Muscle of leg (tissue), 3 donors: ENCODE measurements at regions not wholly inside any gene's neighbourhood (a gene's known extent, or its start where the extent isn't known, plus 50 kb on each side); places are given as distances from the start of the nearest gene placed in this dataset.

Experiments used
- DNase-seq: peaks from one replicate; pipeline ENCODE4 v3.0.0; 2013
- H3K27ac ChIP-seq: one replicate; pipeline ENCODE4 v1.5.1; 2013; ENCODE audit warnings: mild to moderate bottlenecking, low read length, control low read depth
- H3K27me3 ChIP-seq: one replicate; pipeline ENCODE4 v1.6.1; 2013; ENCODE audit warnings: low read length; ENCODE audit not compliant: control insufficient read depth, insufficient read depth
- H3K36me3 ChIP-seq: one replicate; pipeline ENCODE4 v1.6.1; 2013; ENCODE audit warnings: low read length; ENCODE audit not compliant: control insufficient read depth, insufficient read depth
- H3K4me1 ChIP-seq: one replicate; pipeline ENCODE4 v1.6.1; 2013; ENCODE audit warnings: low read length; ENCODE audit not compliant: control insufficient read depth, insufficient read depth
- H3K4me3 ChIP-seq: one replicate; pipeline ENCODE4 v1.5.1; 2013; ENCODE audit warnings: low read length, control low read depth
- H3K9me3 ChIP-seq: replicated peaks from 2 replicates; pipeline ENCODE4 v1.6.1; 2013; ENCODE audit warnings: low read depth, low read length; ENCODE audit not compliant: control insufficient read depth
- WGBS: methylation state at CpG from one replicate; pipeline ENCODE4 v1.1.5; 2013; ENCODE audit warnings: missing lambda C conversion rate; ENCODE audit not compliant: insufficient coverage; 5-methylcytosine and 5-hydroxymethylcytosine counted together

- DNase-seq, result no peak
- WGBS, result no CpG with 5 or more reads among the region's 2 CpGs
- no peak overlapping the region for H3K4me3 ChIP-seq
- no peak overlapping the region for H3K27ac ChIP-seq
- no peaks in the 10 kb centered on the region for H3K36me3 ChIP-seq
- H3K9me3 ChIP-seq, result no peaks in the 10 kb centered on the region
- peaks cover 17% of the 10 kb centered on the region for H3K4me1 ChIP-seq
- H3K27me3 ChIP-seq, result peaks cover 9% of the 10 kb centered on the region
These were observed 153.0 kb downstream of the ICE1 start for GRCh38 chr5:5575461-5575860.

GRCh38 chr5:5573798-5574380 lies 151.4 kb downstream of the ICE1 start:
- H3K27ac ChIP-seq, result no peak overlapping the region

GRCh38 chr5:5572976-5573797 lies 150.7 kb downstream of the ICE1 start:
- no peaks in the 10 kb centered on the region for H3K36me3 ChIP-seq
- no peak overlapping the region for H3K4me3 ChIP-seq
- H3K27ac ChIP-seq, result peak overlapping the region; percentile 55
- WGBS, result 18% methylated on average over 12 of the region's 21 CpGs
- peaks cover 17% of the 10 kb centered on the region for H3K4me1 ChIP-seq
- no peaks in the 10 kb centered on the region for H3K9me3 ChIP-seq
- peaks cover 11% of the 10 kb centered on the region for H3K27me3 ChIP-seq
- peak; percentile 65 for DNase-seq

More at GRCh38 chr5:5573798-5574380, 151.4 kb downstream of the ICE1 start:
- Histone ChIP-seq H3K9me3 (no peaks in the 10 kb centered on the region), H3K4me3 (no peak overlapping the region), H3K4me1 (peaks cover 17% of the 10 kb centered on the region), H3K36me3 (no peaks in the 10 kb centered on the region), H3K27me3 (peaks cover 11% of the 10 kb centered on the region)
- DNase-seq, result no peak
- 47% methylated on average over 13 of the region's 15 CpGs for WGBS

GRCh38 chr5:5572010-5572865 lies 149.8 kb downstream of the ICE1 start:
- no peak overlapping the region for H3K4me3 ChIP-seq
- H3K9me3 ChIP-seq, result no peaks in the 10 kb centered on the region
- peaks cover 17% of the 10 kb centered on the region for H3K4me1 ChIP-seq
- peak overlapping the region; percentile 55 for H3K27ac ChIP-seq
- 47% methylated on average over 16 of the region's 29 CpGs for WGBS
- no peaks in the 10 kb centered on the region for H3K36me3 ChIP-seq
- H3K27me3 ChIP-seq, result peaks cover 11% of the 10 kb centered on the region
- DNase-seq, result peak; percentile 68

GRCh38 chr5:5570646-5571045 lies 148.2 kb downstream of the ICE1 start:
- Histone ChIP-seq H3K4me1 (peaks cover 17% of the 10 kb centered on the region), H3K4me3 (no peak overlapping the region)
- 95% methylated on average over 6 of the region's 8 CpGs for WGBS

GRCh38 chr5:5564898-5565297 lies 142.4 kb downstream of the ICE1 start:
- H3K27ac ChIP-seq, result no peak overlapping the region
- H3K36me3 ChIP-seq, result no peaks in the 10 kb centered on the region
- no peaks in the 10 kb centered on the region for H3K9me3 ChIP-seq
- no peak overlapping the region for H3K4me3 ChIP-seq
- no CpG with 5 or more reads among the region's 4 CpGs for WGBS
- H3K27me3 ChIP-seq, result peaks cover 2% of the 10 kb centered on the region
- H3K4me1 ChIP-seq, result no peaks in the 10 kb centered on the region
- no peak for DNase-seq

More at GRCh38 chr5:5570646-5571045, 148.2 kb downstream of the ICE1 start:
- no peak overlapping the region for H3K27ac ChIP-seq
- no peak for DNase-seq
- H3K9me3 ChIP-seq, result no peaks in the 10 kb centered on the region
- H3K36me3 ChIP-seq, result no peaks in the 10 kb centered on the region
- H3K27me3 ChIP-seq, result peaks cover 11% of the 10 kb centered on the region

DNA sequence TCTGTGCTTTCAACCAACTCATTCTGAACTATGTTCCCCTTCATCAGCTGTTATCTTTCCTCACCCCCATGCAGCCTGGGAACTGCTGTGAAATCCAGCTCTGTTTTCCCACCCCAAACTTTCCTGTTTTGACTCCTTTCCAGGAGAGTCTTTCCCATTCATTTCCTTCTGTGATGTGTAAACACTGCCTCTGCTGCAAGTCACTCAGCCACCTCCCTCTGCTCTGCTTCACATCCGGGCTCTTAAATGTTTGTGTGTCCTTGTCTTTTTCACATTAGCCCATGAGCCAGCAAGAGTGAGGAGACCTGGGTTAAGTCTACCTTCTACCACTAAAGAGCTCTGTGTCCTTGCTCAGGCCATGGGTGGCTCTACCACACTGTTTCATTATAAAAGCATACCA lies 137.5 kb downstream of the ICE1 start:
- Histone ChIP-seq H3K27ac (no peak overlapping the region), H3K4me1 (no peaks in the 10 kb centered on the region), H3K36me3 (no peaks in the 10 kb centered on the region), H3K4me3 (no peak overlapping the region), H3K27me3 (no peaks in the 10 kb centered on the region), H3K9me3 (no peaks in the 10 kb centered on the region)
- peak; percentile 5 for DNase-seq
- no CpG with 5 or more reads among the region's 1 CpG for WGBS

GRCh38 chr5:5558638-5559527 lies 136.4 kb downstream of the ICE1 start:
- 38% methylated on average over 7 of the region's 15 CpGs for WGBS
- H3K27ac ChIP-seq, result no peak overlapping the region
- no peaks in the 10 kb centered on the region for H3K9me3 ChIP-seq
- no peaks in the 10 kb centered on the region for H3K36me3 ChIP-seq
- DNase-seq, result no peak
- no peaks in the 10 kb centered on the region for H3K27me3 ChIP-seq
- no peak overlapping the region for H3K4me3 ChIP-seq
- H3K4me1 ChIP-seq, result no peaks in the 10 kb centered on the region

- H3K9me3 ChIP-seq, result no peaks in the 10 kb centered on the region
- no peak overlapping the region for H3K27ac ChIP-seq
- DNase-seq, result no peak
- no peak overlapping the region for H3K4me3 ChIP-seq
- no peaks in the 10 kb centered on the region for H3K36me3 ChIP-seq
- 81% methylated on average over 2 of the region's 6 CpGs for WGBS
- no peaks in the 10 kb centered on the region for H3K27me3 ChIP-seq
- no peaks in the 10 kb centered on the region for H3K4me1 ChIP-seq
These were observed 135.6 kb downstream of the ICE1 start for GRCh38 chr5:5558102-5558501.
